Kidney tubule cell (primary cell): ENCODE measurements at regions not wholly inside any gene's neighbourhood (a gene's known extent, or its start where the extent isn't known, plus 50 kb on each side); places are given as distances from the start of the nearest gene placed in this dataset.
A peak's percentile ranks its signal among the peaks of the same experiment; 100 is the strongest.

Source experiments
- DNase-seq: peaks from one replicate; pipeline ENCODE4 v3.0.0-alpha.2; 2018; ENCODE audit warnings: low spot score

- DNase-seq: no peak
Observed at GRCh38 chr12:68102731-68103130, 56.8 kb downstream of the IFNG start.

DNA sequence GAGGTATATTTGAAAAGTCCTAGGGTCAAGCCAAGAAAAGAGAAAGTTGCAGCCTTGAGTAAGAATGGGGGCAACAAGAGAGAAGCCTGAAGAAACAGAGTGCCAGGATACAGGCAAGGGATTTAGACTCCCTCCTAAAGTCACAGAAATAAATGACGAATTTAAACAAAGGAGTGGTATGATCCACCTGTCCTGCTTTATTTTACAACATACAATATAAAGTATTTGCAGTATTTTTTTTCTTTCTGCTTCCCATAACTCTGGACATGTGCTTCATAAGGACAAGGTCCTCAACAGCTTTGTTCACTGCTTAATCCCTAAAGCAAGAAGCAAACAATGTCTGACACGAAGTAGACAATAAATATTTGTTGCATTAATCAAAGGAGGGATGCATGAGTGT, 57.4 kb downstream of the IFNG start:
- DNase-seq: no peak

DNA sequence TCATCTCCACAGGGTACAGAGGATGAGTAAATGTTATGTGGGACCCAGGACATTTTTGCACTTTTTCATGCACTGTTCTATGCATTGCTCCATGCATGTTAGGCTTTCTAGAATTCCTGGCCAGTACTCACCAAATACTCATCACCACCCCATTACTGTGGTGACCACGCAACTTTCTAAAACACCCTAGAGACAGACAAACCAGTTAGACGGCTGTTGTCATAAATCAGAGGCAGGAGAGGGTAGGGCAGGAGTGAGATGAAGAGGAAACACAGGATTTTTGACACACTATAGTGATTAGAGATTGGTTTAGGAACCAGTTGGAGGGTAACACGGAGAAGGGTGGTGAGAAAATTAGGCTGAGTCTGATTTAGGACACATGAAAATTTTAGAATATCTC, 59.3 kb downstream of the IFNG start:
- DNase-seq: no peak

- DNase-seq: no peak
Observed at GRCh38 chr12:68098939-68099338, 60.6 kb downstream of the IFNG start.

GRCh38 chr12:68097386-68097785, 62.2 kb downstream of the IFNG start:
- DNase-seq: no peak

DNA sequence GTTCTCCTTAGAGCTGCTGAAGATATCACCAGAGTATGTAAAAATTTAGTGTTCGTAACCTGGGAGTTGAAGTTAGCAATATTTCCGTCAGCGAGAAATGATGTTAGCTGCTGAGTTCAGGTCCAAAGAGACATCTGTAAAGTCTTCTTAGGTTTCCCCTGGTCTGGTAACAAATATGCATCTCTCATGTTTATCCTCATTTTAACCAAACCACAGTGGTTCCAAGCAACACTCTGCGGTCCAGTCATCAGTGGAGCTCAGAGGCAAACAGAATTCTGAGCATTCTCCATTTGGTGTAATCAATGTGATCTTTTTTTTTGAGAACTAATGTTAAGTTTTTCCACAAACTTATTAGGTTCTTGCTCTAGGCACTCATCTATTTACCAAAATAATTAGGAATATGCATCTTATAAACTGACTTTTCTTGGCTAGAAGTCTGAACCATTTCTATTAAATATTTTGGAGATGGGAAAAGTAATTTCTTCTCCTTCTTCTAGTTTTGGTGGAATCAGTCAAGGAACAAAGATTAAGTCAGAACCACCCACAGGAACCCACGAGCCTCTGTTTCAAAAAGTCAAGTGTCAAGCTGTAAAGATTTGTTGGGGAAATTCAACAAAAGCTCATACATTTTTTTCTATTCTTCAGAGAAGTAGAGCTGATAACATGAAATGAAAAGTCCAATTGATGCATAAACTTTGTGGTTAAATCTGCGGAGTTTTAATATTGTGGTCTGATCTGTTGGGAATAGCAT, 64.7 kb downstream of the IFNG start:
- DNase-seq: no peak

GRCh38 chr12:68094195-68094594, 65.3 kb downstream of the IFNG start:
- DNase-seq: no peak

DNA sequence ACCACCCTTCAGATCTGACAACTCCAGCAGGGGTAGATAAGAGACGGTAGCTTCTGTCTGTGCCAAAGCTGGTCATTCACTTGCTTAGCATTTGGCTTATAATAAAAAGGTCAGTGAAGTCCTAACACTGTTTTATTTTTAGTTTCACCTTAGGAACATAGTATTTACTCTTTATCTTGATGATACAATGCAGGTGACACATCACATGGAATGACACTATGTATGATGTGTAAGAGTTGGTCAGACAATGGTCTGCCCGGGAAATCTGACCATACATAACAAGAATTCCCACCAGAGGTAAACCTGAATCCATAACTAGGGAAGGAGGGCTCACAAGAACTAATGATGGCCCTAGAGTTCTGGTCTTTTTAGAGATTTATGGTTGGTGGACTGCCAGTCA, 66.6 kb downstream of the IFNG start:
- peak; percentile 21 for DNase-seq

DNA sequence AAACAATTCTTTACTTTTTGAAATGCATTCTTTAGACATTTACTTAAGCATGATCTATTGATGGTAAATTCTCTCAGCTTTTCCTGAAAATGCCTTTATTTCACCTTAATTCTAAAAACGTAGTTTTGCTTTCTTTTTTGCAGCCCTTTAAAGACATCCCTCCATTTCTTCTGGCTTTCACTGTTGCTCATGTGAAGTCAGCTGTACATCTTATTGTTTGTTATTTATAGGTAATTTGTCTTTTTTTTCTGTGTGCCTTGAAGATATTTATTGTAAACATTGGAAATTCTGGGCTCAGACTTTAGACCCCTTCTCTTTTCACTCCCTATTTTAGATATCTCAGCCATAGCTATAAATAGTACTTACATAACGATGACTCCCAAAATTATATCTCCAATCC, 70.4 kb downstream of the IFNG start:
- no peak for DNase-seq

- no peak for DNase-seq
Observed at GRCh38 chr12:68086019-68086603, 73.4 kb downstream of the IFNG start.

DNA sequence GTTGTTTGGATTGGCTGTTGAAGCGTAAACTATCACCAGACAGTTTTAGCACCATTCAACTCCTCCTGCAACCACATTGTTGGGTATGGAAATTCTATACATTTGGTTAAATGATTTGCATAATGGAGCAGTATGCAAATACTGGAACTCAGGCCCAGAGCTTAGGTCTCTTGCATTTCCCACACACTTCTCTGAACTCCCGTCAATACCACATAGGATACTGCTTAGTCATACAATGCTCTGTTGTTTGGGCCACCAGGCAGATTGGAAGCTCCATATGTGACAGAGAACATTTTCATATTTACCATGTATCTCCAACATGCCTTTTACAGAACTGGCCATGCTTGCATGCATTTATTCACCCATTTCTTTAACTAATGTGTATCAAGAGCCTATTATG, 78.0 kb downstream of the IFNG start:
- DNase-seq: no peak

DNA sequence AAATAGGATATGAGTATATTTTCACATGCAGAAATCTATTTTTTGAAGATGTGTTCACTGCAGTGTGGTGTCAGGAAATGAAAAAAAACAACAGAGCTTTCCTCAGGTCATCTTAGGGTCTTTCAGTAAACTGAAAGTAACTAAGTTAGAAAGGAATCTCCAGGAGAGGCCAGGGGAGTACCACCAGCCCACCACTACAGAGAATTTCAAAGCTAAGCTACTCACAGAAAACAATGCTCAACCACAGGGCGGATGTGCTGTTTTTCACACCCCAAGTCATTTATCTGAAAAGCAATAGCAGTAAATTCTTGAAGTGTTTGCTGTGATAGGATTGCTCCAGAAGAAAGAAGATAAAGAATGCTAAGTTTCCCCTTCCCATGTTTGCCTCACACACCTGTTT, 79.0 kb downstream of the IFNG start:
- DNase-seq: no peak

DNA sequence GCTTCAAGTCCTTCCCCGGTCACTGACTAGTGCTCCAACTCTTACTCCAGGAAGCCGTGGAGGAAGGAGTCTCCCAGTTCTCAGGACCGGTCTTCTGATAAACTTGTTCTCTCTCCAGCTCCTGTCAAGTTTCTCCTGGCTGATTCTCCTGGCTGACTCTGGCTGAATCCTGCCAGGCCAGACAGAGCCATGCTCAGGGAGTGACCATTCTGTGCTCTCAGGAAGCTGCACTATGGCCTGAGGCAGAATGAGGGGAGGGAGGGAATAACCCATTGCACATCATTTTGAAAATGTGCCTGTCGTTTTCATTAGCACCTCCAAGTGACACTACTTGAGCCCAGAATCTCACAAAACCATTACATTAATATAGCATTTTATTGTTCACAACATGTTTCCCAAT, 80.8 kb downstream of the IFNG start:
- DNase-seq: no peak

DNA sequence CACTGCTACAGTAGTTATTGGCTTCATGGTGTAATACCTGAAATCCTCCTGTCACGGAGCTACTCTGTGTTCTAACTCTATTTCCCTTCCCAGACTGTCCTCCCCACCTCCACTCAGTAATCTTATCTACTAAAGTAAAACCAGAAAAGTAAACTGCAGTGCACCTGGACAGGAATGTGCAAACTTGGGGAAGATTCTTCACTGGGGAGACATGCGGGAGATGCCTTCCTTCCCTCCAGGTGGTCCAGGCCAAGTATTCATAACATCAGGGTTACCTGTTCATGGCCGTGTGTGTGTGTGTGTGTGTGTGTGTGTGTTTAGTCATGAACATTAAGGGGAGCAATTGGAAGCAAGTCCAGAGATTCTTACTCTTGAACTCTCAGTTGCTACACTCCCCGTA, 84.1 kb downstream of the IFNG start:
- DNase-seq: no peak

- DNase-seq: no peak
Observed at GRCh38 chr12:68074306-68075027, 85.1 kb downstream of the IFNG start.

GRCh38 chr12:68070957-68071356, 81.7 kb downstream of the IFNG-AS1 start:
- DNase-seq: no peak
